Fibroblast of lung (primary cell): ENCODE measurements at regions not wholly inside any gene's neighbourhood (a gene's known extent, or its start where the extent isn't known, plus 50 kb on each side); places are given as distances from the start of the nearest gene placed in this dataset.

Experiments used
- DNase-seq, 2 donors: peaks; one replicate each; pipeline versions ENCODE4 v3.0.0 to v3.0.0-alpha.2; 2010; ENCODE audit warnings: low read depth in 2 of 2
- H2AFZ ChIP-seq: 2 replicates; pipeline ENCODE4 v1.5.1; 2012; ENCODE audit warnings: low read length, control low read depth, inconsistent platforms
- H3K27ac ChIP-seq: 2 replicates; pipeline ENCODE4 v1.5.1; 2011; ENCODE audit warnings: low read length, control low read depth; ENCODE audit not compliant: insufficient read depth
- H3K27me3 ChIP-seq: 2 replicates; pipeline ENCODE4 v1.5.1; 2011; ENCODE audit warnings: mild to moderate bottlenecking, low read length; ENCODE audit not compliant: control insufficient read depth, insufficient read depth
- H3K36me3 ChIP-seq: 2 replicates; pipeline ENCODE4 v1.5.1; 2011; ENCODE audit warnings: low read length; ENCODE audit not compliant: control insufficient read depth, insufficient read depth
- H3K4me1 ChIP-seq: 2 replicates; pipeline ENCODE4 v1.5.1; 2011; ENCODE audit warnings: low read length; ENCODE audit not compliant: control insufficient read depth, insufficient read depth; ENCODE audit errors: extremely low read depth
- H3K4me2 ChIP-seq: 2 replicates; pipeline ENCODE4 v1.5.1; 2011; ENCODE audit warnings: low read length, control low read depth; ENCODE audit not compliant: insufficient read depth; ENCODE audit errors: extremely low read depth
- H3K4me3 ChIP-seq, 4 experiments: fragments of 200-600 bp in 1 of 4; sonication (generic) in 1 of 4; replicated peaks in 1 of 4; 2 replicates each; pipeline ENCODE4 v1.5.1; 2011 to 2016; ENCODE audit warnings: low read length in 4 of 4, low read depth in 3 of 4, mild to moderate bottlenecking in 3 of 4, control low read depth in 2 of 4, inconsistent platforms in 1 of 4, mixed read lengths in 1 of 4; ENCODE audit not compliant: insufficient read depth in 1 of 4; ENCODE audit errors: control extremely low read depth in 1 of 4
- H3K79me2 ChIP-seq: 2 replicates; pipeline ENCODE4 v1.5.1; 2012; ENCODE audit warnings: mild to moderate bottlenecking, low read length, inconsistent platforms; ENCODE audit not compliant: control insufficient read depth, insufficient read depth
- H3K9ac ChIP-seq: 2 replicates; pipeline ENCODE4 v1.5.1; 2011; ENCODE audit warnings: mild to moderate bottlenecking, low read length, control low read depth; ENCODE audit not compliant: insufficient read depth
- H3K9me3 ChIP-seq: 2 replicates; pipeline ENCODE4 v1.5.1; 2012; ENCODE audit warnings: low read depth, low read length; ENCODE audit not compliant: control insufficient read depth, insufficient read depth
- H4K20me1 ChIP-seq: 2 replicates; pipeline ENCODE4 v1.5.1; 2011; ENCODE audit warnings: low read length; ENCODE audit not compliant: control insufficient read depth, insufficient read depth; ENCODE audit errors: extremely low read depth
- EZH2 ChIP-seq: IDR thresholded peaks from 2 replicates; pipeline ENCODE4 v1.5.1; 2012; ENCODE audit warnings: low read length, control low read depth, mild to moderate bottlenecking; ENCODE audit errors: missing control alignments
- TF ChIP-seq, protein P1 (sequence below), 2 donors: IDR thresholded peaks in 1 of 2; conservative IDR thresholded peaks in 1 of 2; 1 replicate in 1 of 2; 2 replicates in 1 of 2; pipeline ENCODE4 v1.5.1; 2011 to 2012; ENCODE audit warnings: low read length in 2 of 2, control low read depth in 1 of 2, inconsistent platforms in 1 of 2, low read depth in 1 of 2, mild to moderate bottlenecking in 1 of 2

GRCh38 chr11:109347304-109347703 is 74.7 kb upstream of the C11orf87 start:
- H2AFZ ChIP-seq, result no peak overlapping the region
- H3K27me3 ChIP-seq, result no peaks in the 10 kb centered on the region
- no peaks in the 10 kb centered on the region for H4K20me1 ChIP-seq

DNA sequence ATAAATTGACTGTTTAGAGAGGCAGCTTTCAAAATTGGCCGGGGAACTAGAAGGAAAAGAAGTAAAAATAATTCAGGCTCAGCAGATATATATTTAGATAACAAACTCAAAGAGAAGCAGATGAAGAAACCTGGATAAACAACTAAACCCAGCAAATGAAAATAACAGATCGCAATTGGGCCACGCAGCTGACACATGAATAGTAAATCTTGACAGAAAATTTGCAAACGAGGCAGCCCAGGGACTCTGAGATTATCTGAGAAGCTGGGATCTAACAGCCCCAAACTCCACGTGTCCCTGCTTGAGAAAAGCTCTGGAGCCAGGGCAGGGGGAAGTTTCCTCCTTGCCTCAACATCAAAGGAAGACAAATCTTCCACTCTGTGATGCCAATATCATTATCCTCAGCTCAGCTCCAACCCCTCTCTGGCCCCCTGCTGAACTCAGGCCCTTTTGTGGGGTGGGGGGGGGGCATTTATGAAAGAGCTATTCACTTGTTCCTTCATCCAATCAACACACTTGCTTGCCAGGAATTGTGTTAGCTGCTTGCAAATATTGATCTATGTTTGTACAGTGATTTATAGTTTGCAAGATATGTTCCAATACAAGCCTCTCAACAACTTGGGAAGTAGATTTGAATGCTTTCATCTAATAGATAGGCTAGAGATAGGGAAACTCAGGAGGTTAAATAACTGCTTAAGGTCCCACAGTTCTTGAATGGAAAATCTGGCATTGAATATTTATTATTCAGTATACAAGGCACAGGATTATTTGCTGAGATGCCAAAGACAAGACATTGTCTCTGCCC is 72.5 kb upstream of the C11orf87 start:
- TF ChIP-seq, protein P1, sequence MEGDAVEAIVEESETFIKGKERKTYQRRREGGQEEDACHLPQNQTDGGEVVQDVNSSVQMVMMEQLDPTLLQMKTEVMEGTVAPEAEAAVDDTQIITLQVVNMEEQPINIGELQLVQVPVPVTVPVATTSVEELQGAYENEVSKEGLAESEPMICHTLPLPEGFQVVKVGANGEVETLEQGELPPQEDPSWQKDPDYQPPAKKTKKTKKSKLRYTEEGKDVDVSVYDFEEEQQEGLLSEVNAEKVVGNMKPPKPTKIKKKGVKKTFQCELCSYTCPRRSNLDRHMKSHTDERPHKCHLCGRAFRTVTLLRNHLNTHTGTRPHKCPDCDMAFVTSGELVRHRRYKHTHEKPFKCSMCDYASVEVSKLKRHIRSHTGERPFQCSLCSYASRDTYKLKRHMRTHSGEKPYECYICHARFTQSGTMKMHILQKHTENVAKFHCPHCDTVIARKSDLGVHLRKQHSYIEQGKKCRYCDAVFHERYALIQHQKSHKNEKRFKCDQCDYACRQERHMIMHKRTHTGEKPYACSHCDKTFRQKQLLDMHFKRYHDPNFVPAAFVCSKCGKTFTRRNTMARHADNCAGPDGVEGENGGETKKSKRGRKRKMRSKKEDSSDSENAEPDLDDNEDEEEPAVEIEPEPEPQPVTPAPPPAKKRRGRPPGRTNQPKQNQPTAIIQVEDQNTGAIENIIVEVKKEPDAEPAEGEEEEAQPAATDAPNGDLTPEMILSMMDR (conservative IDR thresholded peaks at IDR 0.05 in 1 of 2, IDR thresholded peaks at IDR 0.05 in 1 of 2; ENCODE audit: low read depth in 1 of 2, low read length in 2 of 2), result no peak
- no peak for TF ChIP-seq EZH2
- Histone ChIP-seq H3K4me1 (no peaks in the 10 kb centered on the region), H3K79me2 (no peaks in the 10 kb centered on the region), H3K9ac (no peak overlapping the region), H3K4me3 (no peak overlapping the region), H4K20me1 (no peaks in the 10 kb centered on the region), H3K27me3 (no peaks in the 10 kb centered on the region), H2AFZ (no peak overlapping the region), H3K27ac (no peak overlapping the region), H3K9me3 (no peaks in the 10 kb centered on the region), H3K4me2 (no peak overlapping the region), H3K36me3 (no peaks in the 10 kb centered on the region)
- DNase-seq, result no peak

More at GRCh38 chr11:109347304-109347703, 74.7 kb upstream of the C11orf87 start:
- no peaks in the 10 kb centered on the region for H3K4me1 ChIP-seq
- no peak overlapping the region for H3K4me2 ChIP-seq
- H3K27ac ChIP-seq, result no peak overlapping the region
- DNase-seq, result no peak
- no peaks in the 10 kb centered on the region for H3K79me2 ChIP-seq
- no peak overlapping the region for H3K9ac ChIP-seq
- no peaks in the 10 kb centered on the region for H3K9me3 ChIP-seq
- H3K36me3 ChIP-seq, result no peaks in the 10 kb centered on the region
- TF ChIP-seq EZH2, result no peak
- TF ChIP-seq, protein P1 (conservative IDR thresholded peaks at IDR 0.05 in 1 of 2, IDR thresholded peaks at IDR 0.05 in 1 of 2; ENCODE audit: low read depth in 1 of 2, low read length in 2 of 2), result no peak
- no peak overlapping the region for H3K4me3 ChIP-seq

GRCh38 chr11:109350091-109350490 is 71.9 kb upstream of the C11orf87 start:
- Histone ChIP-seq H3K27ac (no peak overlapping the region), H3K4me1 (no peaks in the 10 kb centered on the region), H4K20me1 (no peaks in the 10 kb centered on the region), H3K9me3 (no peaks in the 10 kb centered on the region), H3K4me3 (no peak overlapping the region), H2AFZ (no peak overlapping the region), H3K4me2 (no peak overlapping the region), H3K36me3 (no peaks in the 10 kb centered on the region), H3K79me2 (no peaks in the 10 kb centered on the region), H3K9ac (no peak overlapping the region), H3K27me3 (no peaks in the 10 kb centered on the region)
- DNase-seq, result no peak
- no peak for TF ChIP-seq EZH2
- TF ChIP-seq, protein P1 (conservative IDR thresholded peaks at IDR 0.05 in 1 of 2, IDR thresholded peaks at IDR 0.05 in 1 of 2; ENCODE audit: low read depth in 1 of 2, low read length in 2 of 2), result no peak
